ENCODE measurements at regions not wholly inside any gene's neighbourhood (a gene's known extent, or its start where the extent isn't known, plus 50 kb on each side); places are given as distances from the start of the nearest gene placed in this dataset.

DNA sequence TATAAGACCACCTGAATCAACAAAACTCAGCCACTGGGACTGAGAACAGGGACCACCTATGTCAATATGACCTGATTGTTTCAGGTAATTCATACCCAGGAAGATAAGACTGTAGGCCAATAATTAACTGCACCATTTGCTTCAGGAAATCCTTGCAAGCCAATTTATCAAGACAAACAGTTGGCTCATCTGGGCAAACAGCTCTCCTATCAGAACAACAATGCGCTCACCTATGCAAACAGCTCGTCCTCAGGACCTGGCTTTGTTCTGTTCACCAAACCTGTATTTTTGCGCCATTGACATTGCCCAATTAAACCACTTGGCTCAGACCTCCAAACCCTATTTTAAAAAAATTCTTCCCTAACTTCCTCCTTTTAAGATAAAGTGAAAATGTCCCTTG, 92.3 kb upstream of the MARCHF11 start:
- H3K27me3 ChIP-seq (replicated peaks; ENCODE audit: control insufficient read depth, insufficient read depth, low read length), result no peaks in the 10 kb centered on the region
- H3K4me3 ChIP-seq (replicated peaks; ENCODE audit: low read depth, low read length), result no peak overlapping the region
- DNase-seq (ENCODE audit: extremely low read depth, insufficient read length), result no peak
- no peak for TF ChIP-seq CTCF (IDR thresholded peaks at IDR 0.05; ENCODE audit: insufficient read depth, low read length, poor library complexity, severe bottlenecking)
- no peaks in the 10 kb centered on the region for H3K36me3 ChIP-seq (ENCODE audit: control insufficient read depth, insufficient read depth, low read length)

GRCh38 chr5:16265141-16265540, 85.5 kb upstream of the MARCHF11 start:
- no peak for DNase-seq (ENCODE audit: extremely low read depth, insufficient read length)
- Histone ChIP-seq H3K4me3 (replicated peaks; ENCODE audit: low read depth, low read length) (no peak overlapping the region), H3K27me3 (replicated peaks; ENCODE audit: control insufficient read depth, insufficient read depth, low read length) (no peaks in the 10 kb centered on the region), H3K36me3 (ENCODE audit: control insufficient read depth, insufficient read depth, low read length) (no peaks in the 10 kb centered on the region)
- TF ChIP-seq CTCF (IDR thresholded peaks at IDR 0.05; ENCODE audit: insufficient read depth, low read length, poor library complexity, severe bottlenecking), result no peak

DNA sequence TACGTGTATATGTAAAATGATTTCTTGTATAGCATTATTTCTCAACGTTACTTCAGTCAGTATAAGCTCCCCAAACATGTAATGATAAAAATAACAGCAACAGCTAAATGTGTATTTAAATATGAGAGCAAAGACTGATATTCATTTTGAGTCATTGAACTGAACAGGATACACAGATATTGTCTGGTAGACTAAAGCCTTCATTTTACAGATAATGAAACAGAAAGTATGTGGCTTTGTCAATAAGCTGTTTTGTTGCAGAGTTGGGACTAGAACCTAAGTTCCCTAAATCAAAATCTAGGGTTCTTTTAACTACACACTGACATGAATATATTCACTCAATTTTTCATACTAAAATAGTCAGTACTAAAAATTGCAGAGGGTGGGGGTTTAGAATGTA, 80.4 kb upstream of the MARCHF11 start:
- no peak overlapping the region for H3K4me3 ChIP-seq (replicated peaks; ENCODE audit: low read depth, low read length)
- H3K36me3 ChIP-seq (ENCODE audit: control insufficient read depth, insufficient read depth, low read length), result no peaks in the 10 kb centered on the region
- TF ChIP-seq CTCF (IDR thresholded peaks at IDR 0.05; ENCODE audit: insufficient read depth, low read length, poor library complexity, severe bottlenecking), result no peak
- H3K27me3 ChIP-seq (replicated peaks; ENCODE audit: control insufficient read depth, insufficient read depth, low read length), result no peaks in the 10 kb centered on the region
- DNase-seq (ENCODE audit: extremely low read depth, insufficient read length), result no peak

DNA sequence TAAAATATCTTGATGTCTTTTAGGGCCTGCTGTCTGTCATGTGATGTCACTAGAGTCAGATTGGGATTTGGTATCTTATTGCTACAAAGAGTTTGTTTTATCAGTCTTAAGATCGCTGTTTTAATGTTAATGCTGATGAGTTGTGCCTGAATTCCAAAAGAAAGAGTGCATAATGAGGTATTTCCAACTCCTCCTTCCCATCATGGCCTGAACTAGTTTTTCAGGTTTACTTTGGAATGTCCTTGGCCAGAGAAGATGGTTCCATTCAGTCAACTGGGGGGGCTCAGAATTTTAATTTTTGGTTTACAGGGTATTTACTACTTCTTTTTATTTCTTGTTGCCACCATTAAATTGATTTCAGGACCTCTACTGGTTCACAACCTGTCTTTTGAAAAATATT, 74.3 kb upstream of the MARCHF11 start:
- no peak for DNase-seq (ENCODE audit: extremely low read depth, insufficient read length)
- Histone ChIP-seq H3K36me3 (ENCODE audit: control insufficient read depth, insufficient read depth, low read length) (no peaks in the 10 kb centered on the region), H3K27me3 (replicated peaks; ENCODE audit: control insufficient read depth, insufficient read depth, low read length) (no peaks in the 10 kb centered on the region), H3K4me3 (replicated peaks; ENCODE audit: low read depth, low read length) (no peak overlapping the region)
- TF ChIP-seq CTCF (IDR thresholded peaks at IDR 0.05; ENCODE audit: insufficient read depth, low read length, poor library complexity, severe bottlenecking), result no peak

GRCh38 chr5:16245956-16246355, 66.4 kb upstream of the MARCHF11 start:
- TF ChIP-seq CTCF (IDR thresholded peaks at IDR 0.05; ENCODE audit: insufficient read depth, low read length, poor library complexity, severe bottlenecking), result no peak
- H3K36me3 ChIP-seq (ENCODE audit: control insufficient read depth, insufficient read depth, low read length), result no peaks in the 10 kb centered on the region
- no peaks in the 10 kb centered on the region for H3K27me3 ChIP-seq (replicated peaks; ENCODE audit: control insufficient read depth, insufficient read depth, low read length)
- no peak for DNase-seq (ENCODE audit: extremely low read depth, insufficient read length)
- H3K4me3 ChIP-seq (replicated peaks; ENCODE audit: low read depth, low read length), result no peak overlapping the region

DNA sequence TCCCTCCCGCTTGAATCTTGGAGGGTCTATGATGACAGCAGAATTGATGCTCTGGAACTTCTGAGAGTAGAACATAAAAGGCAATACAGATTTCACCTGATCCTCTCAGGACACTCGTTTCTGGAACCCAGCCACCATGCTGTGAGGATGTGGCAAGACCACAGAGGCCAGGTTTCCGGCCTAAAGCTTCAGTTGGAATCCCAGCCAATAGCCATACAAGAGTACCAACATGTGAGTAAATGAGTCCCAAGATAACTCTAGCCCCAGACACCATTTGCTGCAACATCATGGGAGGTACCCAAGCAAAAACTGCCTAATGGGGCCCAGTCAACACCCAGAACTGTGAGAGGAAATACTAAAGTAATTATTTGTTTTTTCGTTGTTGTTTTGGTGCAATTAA, 65.7 kb upstream of the MARCHF11 start:
- H3K4me3 ChIP-seq (replicated peaks; ENCODE audit: low read depth, low read length), result no peak overlapping the region
- TF ChIP-seq CTCF (IDR thresholded peaks at IDR 0.05; ENCODE audit: insufficient read depth, low read length, poor library complexity, severe bottlenecking), result no peak
- no peak for DNase-seq (ENCODE audit: extremely low read depth, insufficient read length)
- H3K36me3 ChIP-seq (ENCODE audit: control insufficient read depth, insufficient read depth, low read length), result no peaks in the 10 kb centered on the region
- no peaks in the 10 kb centered on the region for H3K27me3 ChIP-seq (replicated peaks; ENCODE audit: control insufficient read depth, insufficient read depth, low read length)
